ENCODE measurements at regions not wholly inside any gene's neighbourhood (a gene's known extent, or its start where the extent isn't known, plus 50 kb on each side); places are given as distances from the start of the nearest gene placed in this dataset.

- in situ Hi-C loops (cut with MboI; ENCODE audit: low sequenced_read_pairs) (no loop called here), dilution Hi-C loops (cut with HindIII; ENCODE audit: low sequenced_read_pairs, unreplicated experiment) (no loop called here)
- no peak for ATAC-seq (ENCODE audit: low read depth)
Measured at GRCh38 chr14:103256406-103256805, 77.6 kb upstream of the EIF5 start.

More at GRCh38 chr14:103256406-103256805, 77.6 kb upstream of the EIF5 start:
- intact Hi-C loops (cut with micrococcal nuclease), result no loop called here
- Histone ChIP-seq H4K5ac (ENCODE audit: low read depth, low read length) (no peak overlapping the region), H2AK5ac (ENCODE audit: low read depth, low read length) (no peak overlapping the region), H3K36me3 (ENCODE audit: control insufficient read depth, insufficient read depth, low read length) (no peaks in the 10 kb centered on the region), H3K9ac (ENCODE audit: low read depth, low read length) (no peak overlapping the region), H2AFZ (replicated peaks; ENCODE audit: low read length, poor library complexity) (no peak overlapping the region), H3K4me2 (ENCODE audit: low read depth, low read length) (no peak overlapping the region), H3K27ac (ENCODE audit: insufficient read depth, low read length) (no peak overlapping the region), H2BK5ac (ENCODE audit: low read depth, low read length, poor library complexity, severe bottlenecking) (no peak overlapping the region), H2BK15ac (ENCODE audit: low read depth, low read length) (no peak overlapping the region), H4K91ac (ENCODE audit: insufficient read depth, low read depth, low read length) (no peak overlapping the region), H2BK120ac (ENCODE audit: low read depth, low read length) (no peak overlapping the region), H3K4me1 (ENCODE audit: control insufficient read depth, insufficient read depth, low read length) (no peaks in the 10 kb centered on the region), H2BK20ac (ENCODE audit: low read depth, low read length) (no peak overlapping the region), H3K9me1 (ENCODE audit: insufficient read depth, low read length) (no peaks in the 10 kb centered on the region), H3K9me3 (ENCODE audit: control insufficient read depth, insufficient read depth, low read length) (peaks cover 9% of the 10 kb centered on the region), H3K4ac (ENCODE audit: low read depth, low read length) (no peak overlapping the region), H2AK9ac (replicated peaks; ENCODE audit: low read depth, low read length, poor library complexity) (no peak overlapping the region), H3K4me3 (ENCODE audit: insufficient read depth, low read depth, low read length) (no peak overlapping the region), H3K27me3 (ENCODE audit: control insufficient read depth, insufficient read depth, low read length) (peaks cover 9% of the 10 kb centered on the region), H4K20me1 (ENCODE audit: insufficient read depth, low read length) (no peaks in the 10 kb centered on the region), H3K23ac (ENCODE audit: low read depth, low read length) (no peak overlapping the region), H3K56ac (ENCODE audit: extremely low read depth, insufficient read depth, low read length) (no peak overlapping the region), H3K14ac (replicated peaks; ENCODE audit: low read depth, low read length) (no peak overlapping the region), H3K18ac (ENCODE audit: low read depth, low read length) (no peak overlapping the region), H3K79me1 (ENCODE audit: low read depth in 1 of 2, low read length in 2 of 2) (no peaks in the 10 kb centered on the region), H4K8ac (ENCODE audit: low read depth in 2 of 2, low read length in 2 of 2) (no peak overlapping the region)
- no TSS peak for BruUV-seq (replicated peaks)
- WGBS, 2 experiments (ENCODE audit: extremely low coverage in 2 of 2, insufficient read length in 1 of 2), result no CpG with 5 or more reads among the region's 10 CpGs
- TF ChIP-seq MAZ (IDR thresholded peaks at IDR 0.05; ENCODE audit: borderline replicate concordance, low read depth, low read length) (no peak), NFE2L2 (IDR thresholded peaks at IDR 0.05; ENCODE audit: low read depth, low read length) (no peak), CEBPB (IDR thresholded peaks at IDR 0.05; ENCODE audit: low read depth, low read length) (no peak), MAFK (IDR thresholded peaks at IDR 0.05; ENCODE audit: low read depth, low read length) (no peak), MXI1 (IDR thresholded peaks at IDR 0.05; ENCODE audit: borderline replicate concordance, low read depth, low read length) (no peak), RFX5 (IDR thresholded peaks at IDR 0.05; ENCODE audit: low read depth, low read length) (no peak), BHLHE40 (IDR thresholded peaks at IDR 0.05; ENCODE audit: low read depth, low read length) (no peak), SMC3 (IDR thresholded peaks at IDR 0.05; ENCODE audit: low read depth, low read length) (no peak), CHD1 (IDR thresholded peaks at IDR 0.05; ENCODE audit: low read depth, low read length) (no peak), RAD21 (IDR thresholded peaks at IDR 0.05; ENCODE audit: low read length) (no peak), USF2 (IDR thresholded peaks at IDR 0.05; ENCODE audit: low read depth, low read length) (no peak), FOS (IDR thresholded peaks at IDR 0.05; ENCODE audit: low read depth, low read length) (no peak), ELK1 (IDR thresholded peaks at IDR 0.05; ENCODE audit: borderline replicate concordance, low read depth, low read length) (no peak), CTCF (conservative IDR thresholded peaks at IDR 0.05; ENCODE audit: low read depth, low read length) (no peak), POLR2A (IDR thresholded peaks at IDR 0.05; ENCODE audit: low read depth, low read length) (no peak), RCOR1 (IDR thresholded peaks at IDR 0.05; ENCODE audit: insufficient replicate concordance, low read length) (no peak)
- DNase-seq, result no peak
- ChIA-PET POLR2A (ENCODE audit: unreplicated experiment) (no interaction called here), CTCF (no interaction called here)
